K562 (cell line): ENCODE measurements at regions not wholly inside any gene's neighbourhood (a gene's known extent, or its start where the extent isn't known, plus 50 kb on each side); places are given as distances from the start of the nearest gene placed in this dataset.

Experiments
- ATAC-seq: fragments of 200-7000 bp; cut with Tn5 transposase; 3 replicates; pipeline ENCODE4 v1.9.1; 2020; ENCODE audit warnings: moderate library complexity
- BruUV-seq: library from RNA; stranded (reverse); fragments of 400-500 nt; replicated peaks from 2 replicates; lab custom pipeline; 2021; lab: Mats Ljungman, UMichigan
- CTCF ChIA-PET: fragments of 300-600 bp; formaldehyde crosslinking; extraction: SDS; loops from one replicate; lab custom pipeline; 2021; ENCODE audit warnings: low intra/inter-chr PET ratio; lab: Yijun Ruan, JAX
- POLR2A ChIA-PET: fragments of 300-600, 350-650 bp; sonication (Branson Sonifier 250); formaldehyde crosslinking; extraction: SDS; loops from one replicate; lab custom pipeline; 2021; ENCODE audit warnings: antibody characterized with exemption, inconsistent platforms; lab: Yijun Ruan, JAX
- DNase-seq, 4 experiments: peaks; one replicate each; pipeline versions ENCODE4 v3.0.0 to v3.0.0-alpha.2; 2011 to 2018; ENCODE audit warnings: low spot score in 3 of 4, mixed read lengths in 3 of 4; ENCODE audit errors: extremely low read depth in 1 of 4
- FAIRE-seq: peaks from 2 replicates; lab custom pipeline; 2011; peaks lifted over from hg19 to GRCh38; lab: Jason Lieb, UNC
- H2AFZ ChIP-seq: 2 replicates; pipeline ENCODE4 v1.6.0; 2011; ENCODE audit warnings: low read depth, low read length, control low read depth, inconsistent platforms
- H3K27ac ChIP-seq: fragments of 200-600 bp; 3 replicates; pipeline ENCODE4 v1.8.0; 2011; ENCODE audit warnings: low read depth, mild to moderate bottlenecking, control low read depth, inconsistent platforms, low read length, moderate library complexity, mixed read lengths; ENCODE audit errors: extremely low read depth
- H3K27me3 ChIP-seq, 2 experiments: fragments of 300-600 bp in 1 of 2; 2 replicates in 1 of 2; 3 replicates in 1 of 2; pipeline versions ENCODE4 v1.6.0 to v1.8.0; 2011; ENCODE audit warnings: inconsistent platforms in 2 of 2, low read length in 2 of 2, mild to moderate bottlenecking in 1 of 2, mixed read lengths in 1 of 2, moderate library complexity in 1 of 2; ENCODE audit not compliant: control insufficient read depth in 2 of 2, insufficient read depth in 2 of 2
- H3K36me3 ChIP-seq: fragments of 300-600 bp; 3 replicates; pipeline ENCODE4 v1.8.0; 2011; ENCODE audit warnings: mild to moderate bottlenecking, low read length, inconsistent platforms; ENCODE audit not compliant: control insufficient read depth, insufficient read depth
- H3K4me1 ChIP-seq, 2 experiments: fragments of 200-600 bp in 1 of 2; replicated peaks in 1 of 2; 2 replicates in 1 of 2; 3 replicates in 1 of 2; pipeline versions ENCODE4 v1.5.1 to v1.8.0; 2011; ENCODE audit warnings: inconsistent platforms in 2 of 2, low read length in 2 of 2, mild to moderate bottlenecking in 1 of 2, mixed read lengths in 1 of 2, moderate library complexity in 1 of 2; ENCODE audit not compliant: control insufficient read depth in 2 of 2, insufficient read depth in 2 of 2
- H3K4me2 ChIP-seq: 2 replicates; pipeline ENCODE4 v1.6.1; 2011; ENCODE audit warnings: low read length, control low read depth, inconsistent platforms, mixed read lengths; ENCODE audit not compliant: insufficient read depth
- H3K4me3 ChIP-seq: fragments of 200-600 bp; sonication (generic), shearing (Covaris generic); 2 replicates; pipeline ENCODE4 v1.5.1; 2016; ENCODE audit warnings: control low read depth, inconsistent platforms
- H3K79me2 ChIP-seq: fragments of 200-600 bp; 3 replicates; pipeline ENCODE4 v1.8.0; 2011; ENCODE audit warnings: low read length, inconsistent platforms; ENCODE audit not compliant: control insufficient read depth, insufficient read depth
- H3K9ac ChIP-seq, 2 experiments: 2 replicates each; pipeline versions ENCODE4 v1.6.0 to v1.6.1; 2011; ENCODE audit warnings: low read depth in 2 of 2, low read length in 2 of 2, control low read depth in 1 of 2, inconsistent platforms in 1 of 2, mild to moderate bottlenecking in 1 of 2, mixed read lengths in 1 of 2; ENCODE audit not compliant: insufficient read depth in 1 of 2
- H3K9me1 ChIP-seq: one replicate; pipeline ENCODE4 v1.6.0; 2011; ENCODE audit warnings: inconsistent platforms, mild to moderate bottlenecking, low read length, moderate library complexity; ENCODE audit not compliant: control insufficient read depth, insufficient read depth
- H3K9me3 ChIP-seq: replicated peaks from 2 replicates; pipeline ENCODE4 v1.5.1; 2011; ENCODE audit warnings: low read depth, low read length, inconsistent platforms; ENCODE audit not compliant: control insufficient read depth, insufficient read depth
- H4K20me1 ChIP-seq: replicated peaks from 2 replicates; pipeline ENCODE4 v1.6.1; 2011; ENCODE audit warnings: low read length, inconsistent platforms, mixed read lengths; ENCODE audit not compliant: control insufficient read depth, insufficient read depth
- MAFF ChIP-seq: IDR thresholded peaks from 2 replicates; pipeline ENCODE4 v1.6.1; 2012; ENCODE audit warnings: low read length, improper control_type of control experiment
- PTBP1 ChIP-seq: fragments of 200-400 bp; formaldehyde crosslinking; IDR thresholded peaks from 2 replicates; pipeline ENCODE4 v1.6.1; 2017; ENCODE audit warnings: low read depth, low read length
- ZNF184 ChIP-seq: sonication (generic); formaldehyde crosslinking; IDR thresholded peaks from 2 replicates; pipeline ENCODE4 v1.5.0; 2020; ENCODE audit warnings: missing genetic modification reagents
- ZNF785 ChIP-seq: fragments of 250-450 bp; sonication (Bioruptor Pico); IDR thresholded peaks from 2 replicates; pipeline ENCODE4 v1.4.0; 2020; ENCODE audit warnings: mild to moderate bottlenecking
- WGBS: fragments of 100-300 bp; shearing (Covaris generic); methylation state at CpG from one replicate; pipeline ENCODE4 v1.1.6; 2016; ENCODE audit warnings: low coverage, mixed read lengths; ENCODE audit not compliant: insufficient coverage; ENCODE audit errors: missing lambda C conversion rate; 5-methylcytosine and 5-hydroxymethylcytosine counted together
- in situ Hi-C: fragments of 300-500 bp; cut with MboI; formaldehyde crosslinking; loops from 4 replicates; pipeline ENCODE4 v1.15.0; 2018; ENCODE audit warnings: inconsistent platforms, mixed read lengths
- intact Hi-C: fragments of 100-400 bp; cut with micrococcal nuclease; formaldehyde crosslinking; loops from 2 replicates; pipeline ENCODE4 v1.14.2; 2022
- TF ChIP-seq, protein P1 (sequence below), 3 experiments: fragments of 200-800 bp in 1 of 3; fragments of 250-450 bp in 1 of 3; fragments of 450-650 bp in 1 of 3; sonication (Bioruptor Pico) in 1 of 3; sonication (Bioruptor generic) in 1 of 3; formaldehyde crosslinking in 1 of 3; IDR thresholded peaks; 2 replicates each; pipeline versions ENCODE4 v1.6.1 to v1.8.0; 2016 to 2022; ENCODE audit warnings: mild to moderate bottlenecking in 2 of 3, missing genetic modification characterization in 2 of 3, missing compliant biosample characterization in 1 of 3, moderate library complexity in 1 of 3
- TF ChIP-seq, protein P2 (sequence below): IDR thresholded peaks from 3 replicates; pipeline ENCODE4 v1.6.1; 2011; ENCODE audit warnings: borderline replicate concordance, mild to moderate bottlenecking, moderate library complexity; ENCODE audit not compliant: insufficient read length; ENCODE audit errors: extremely low read depth

- H3K27ac ChIP-seq: no peak overlapping the region
- no peaks in the 10 kb centered on the region for H4K20me1 ChIP-seq
- no peaks in the 10 kb centered on the region for H3K9me1 ChIP-seq
- no peaks in the 10 kb centered on the region for H3K27me3 ChIP-seq
- intact Hi-C loops: no loop called here
- in situ Hi-C loops: no loop called here
- ChIA-PET POLR2A (interaction anchor here (0.7 kb wide), 1 partner anchor 784 kb away, joined by 3 read pairs; no protein-coding TSS in a partner anchor), CTCF (no interaction called here)
- H3K9ac ChIP-seq: no peak overlapping the region
- H3K9me3 ChIP-seq: no peaks in the 10 kb centered on the region
- no peaks in the 10 kb centered on the region for H3K36me3 ChIP-seq
- H3K4me3 ChIP-seq: no peak overlapping the region
- WGBS: 50% methylated on average over 2 of the region's 2 CpGs
- no peak overlapping the region for H3K4me2 ChIP-seq
- TF ChIP-seq, protein P1, sequence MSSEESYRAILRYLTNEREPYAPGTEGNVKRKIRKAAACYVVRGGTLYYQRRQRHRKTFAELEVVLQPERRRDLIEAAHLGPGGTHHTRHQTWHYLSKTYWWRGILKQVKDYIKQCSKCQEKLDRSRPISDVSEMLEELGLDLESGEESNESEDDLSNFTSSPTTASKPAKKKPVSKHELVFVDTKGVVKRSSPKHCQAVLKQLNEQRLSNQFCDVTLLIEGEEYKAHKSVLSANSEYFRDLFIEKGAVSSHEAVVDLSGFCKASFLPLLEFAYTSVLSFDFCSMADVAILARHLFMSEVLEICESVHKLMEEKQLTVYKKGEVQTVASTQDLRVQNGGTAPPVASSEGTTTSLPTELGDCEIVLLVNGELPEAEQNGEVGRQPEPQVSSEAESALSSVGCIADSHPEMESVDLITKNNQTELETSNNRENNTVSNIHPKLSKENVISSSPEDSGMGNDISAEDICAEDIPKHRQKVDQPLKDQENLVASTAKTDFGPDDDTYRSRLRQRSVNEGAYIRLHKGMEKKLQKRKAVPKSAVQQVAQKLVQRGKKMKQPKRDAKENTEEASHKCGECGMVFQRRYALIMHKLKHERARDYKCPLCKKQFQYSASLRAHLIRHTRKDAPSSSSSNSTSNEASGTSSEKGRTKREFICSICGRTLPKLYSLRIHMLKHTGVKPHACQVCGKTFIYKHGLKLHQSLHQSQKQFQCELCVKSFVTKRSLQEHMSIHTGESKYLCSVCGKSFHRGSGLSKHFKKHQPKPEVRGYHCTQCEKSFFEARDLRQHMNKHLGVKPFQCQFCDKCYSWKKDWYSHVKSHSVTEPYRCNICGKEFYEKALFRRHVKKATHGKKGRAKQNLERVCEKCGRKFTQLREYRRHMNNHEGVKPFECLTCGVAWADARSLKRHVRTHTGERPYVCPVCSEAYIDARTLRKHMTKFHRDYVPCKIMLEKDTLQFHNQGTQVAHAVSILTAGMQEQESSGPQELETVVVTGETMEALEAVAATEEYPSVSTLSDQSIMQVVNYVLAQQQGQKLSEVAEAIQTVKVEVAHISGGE (CRISPR knock-in tag; IDR thresholded peaks at IDR 0.05): no peak
- no peak for TF ChIP-seq ZNF785
- TF ChIP-seq MAFF: no peak
- no peak for TF ChIP-seq ZNF184 (CRISPR knock-in tag)
- TF ChIP-seq, protein P2, sequence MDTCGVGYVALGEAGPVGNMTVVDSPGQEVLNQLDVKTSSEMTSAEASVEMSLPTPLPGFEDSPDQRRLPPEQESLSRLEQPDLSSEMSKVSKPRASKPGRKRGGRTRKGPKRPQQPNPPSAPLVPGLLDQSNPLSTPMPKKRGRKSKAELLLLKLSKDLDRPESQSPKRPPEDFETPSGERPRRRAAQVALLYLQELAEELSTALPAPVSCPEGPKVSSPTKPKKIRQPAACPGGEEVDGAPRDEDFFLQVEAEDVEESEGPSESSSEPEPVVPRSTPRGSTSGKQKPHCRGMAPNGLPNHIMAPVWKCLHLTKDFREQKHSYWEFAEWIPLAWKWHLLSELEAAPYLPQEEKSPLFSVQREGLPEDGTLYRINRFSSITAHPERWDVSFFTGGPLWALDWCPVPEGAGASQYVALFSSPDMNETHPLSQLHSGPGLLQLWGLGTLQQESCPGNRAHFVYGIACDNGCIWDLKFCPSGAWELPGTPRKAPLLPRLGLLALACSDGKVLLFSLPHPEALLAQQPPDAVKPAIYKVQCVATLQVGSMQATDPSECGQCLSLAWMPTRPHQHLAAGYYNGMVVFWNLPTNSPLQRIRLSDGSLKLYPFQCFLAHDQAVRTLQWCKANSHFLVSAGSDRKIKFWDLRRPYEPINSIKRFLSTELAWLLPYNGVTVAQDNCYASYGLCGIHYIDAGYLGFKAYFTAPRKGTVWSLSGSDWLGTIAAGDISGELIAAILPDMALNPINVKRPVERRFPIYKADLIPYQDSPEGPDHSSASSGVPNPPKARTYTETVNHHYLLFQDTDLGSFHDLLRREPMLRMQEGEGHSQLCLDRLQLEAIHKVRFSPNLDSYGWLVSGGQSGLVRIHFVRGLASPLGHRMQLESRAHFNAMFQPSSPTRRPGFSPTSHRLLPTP: no peak
- TF ChIP-seq PTBP1: no peak
- ATAC-seq (no peak), DNase-seq (no peak), FAIRE-seq (no peak)
- H3K79me2 ChIP-seq: no peaks in the 10 kb centered on the region
- no peaks in the 10 kb centered on the region; a peak in 1 of 5 replicates for H3K4me1 ChIP-seq
- peak overlapping the region; percentile 64 for H2AFZ ChIP-seq
- no TSS peak for BruUV-seq
These were observed 832.0 kb upstream of the ZEB2 start for GRCh38 chr2:145351864-145352425.
